WTC11 (cell line): ENCODE measurements at regions not wholly inside any gene's neighbourhood (a gene's known extent, or its start where the extent isn't known, plus 50 kb on each side); places are given as distances from the start of the nearest gene placed in this dataset.

Experiments
- ATAC-seq: fragments of 200-7000 bp; cut with Tn5 transposase; 2 replicates; pipeline ENCODE4 v1.10.0; 2021; ENCODE audit warnings: mild to moderate bottlenecking, moderate library complexity
- CTCF ChIA-PET: fragments of 300-600 bp; sonication (Branson Sonifier 250); formaldehyde crosslinking; loops from one replicate; lab custom pipeline; 2021; ENCODE audit warnings: antibody characterized with exemption; lab: Charles Lee
- POLR2A ChIA-PET: fragments of 350-600 bp; sonication (Branson Sonifier 250); formaldehyde crosslinking; loops from one replicate; lab custom pipeline; 2021; ENCODE audit warnings: antibody characterized with exemption; lab: Charles Lee
- DNase-seq: peaks from one replicate; pipeline ENCODE4 v3.0.0; 2021; ENCODE audit warnings: low spot score
- H3K27ac Mint-ChIP-seq: 2 replicates; pipeline ENCODE4 v1.8.0; 2021; ENCODE audit warnings: mixed read lengths
- H3K27me3 Mint-ChIP-seq: 2 replicates; pipeline ENCODE4 v1.8.0; 2021; ENCODE audit warnings: low read depth, mild to moderate bottlenecking, moderate library complexity, mixed read lengths
- H3K36me3 Mint-ChIP-seq: 2 replicates; pipeline ENCODE4 v1.8.0; 2021; ENCODE audit warnings: mixed read lengths
- H3K4me1 Mint-ChIP-seq: 2 replicates; pipeline ENCODE4 v1.8.0; 2022; ENCODE audit warnings: mixed read lengths
- H3K4me3 Mint-ChIP-seq: 2 replicates; pipeline ENCODE4 v1.8.0; 2021; ENCODE audit warnings: mild to moderate bottlenecking, moderate library complexity, mixed read lengths
- H3K9me3 Mint-ChIP-seq: 2 replicates; pipeline ENCODE4 v1.8.0; 2021; ENCODE audit warnings: mixed read lengths
- E2F1 ChIP-seq: sonication (generic); formaldehyde crosslinking; IDR thresholded peaks from 2 replicates; pipeline ENCODE4 v1.8.0; 2022; ENCODE audit warnings: mild to moderate bottlenecking, missing genetic modification reagents
- E2F5 ChIP-seq: sonication (generic); formaldehyde crosslinking; IDR thresholded peaks from 2 replicates; pipeline ENCODE4 v1.8.1; 2022; ENCODE audit warnings: mild to moderate bottlenecking, moderate library complexity, missing genetic modification reagents
- EMX1 ChIP-seq: fragments of 250-450 bp; sonication (Bioruptor Pico); IDR thresholded peaks from 2 replicates; pipeline ENCODE4 v1.8.0; 2021; ENCODE audit warnings: mild to moderate bottlenecking
- FOXP1 ChIP-seq: sonication (generic); formaldehyde crosslinking; IDR thresholded peaks from 2 replicates; pipeline ENCODE4 v1.8.0; 2022; ENCODE audit warnings: missing genetic modification reagents, mild to moderate bottlenecking, moderate library complexity, borderline replicate concordance
- GABPB1 ChIP-seq: sonication (generic); formaldehyde crosslinking; IDR thresholded peaks from 2 replicates; pipeline ENCODE4 v1.8.1; 2023; ENCODE audit warnings: mild to moderate bottlenecking, missing genetic modification reagents
- GTF2I ChIP-seq: fragments of 250-450 bp; sonication (Bioruptor Pico); conservative IDR thresholded peaks from 2 replicates; pipeline ENCODE4 v1.4.0; 2021; ENCODE audit warnings: mild to moderate bottlenecking
- MAX ChIP-seq: sonication (generic); formaldehyde crosslinking; IDR thresholded peaks from 2 replicates; pipeline ENCODE4 v1.8.0; 2022; ENCODE audit warnings: mild to moderate bottlenecking, missing genetic modification reagents
- MXD4 ChIP-seq: fragments of 250-450 bp; sonication (Bioruptor Pico); IDR thresholded peaks from 2 replicates; pipeline ENCODE4 v1.8.0; 2021; ENCODE audit warnings: mild to moderate bottlenecking, moderate library complexity, borderline replicate concordance
- NFE2L1 ChIP-seq: sonication (generic); formaldehyde crosslinking; IDR thresholded peaks from 2 replicates; pipeline ENCODE4 v1.8.1; 2023; ENCODE audit warnings: missing genetic modification reagents
- NFYB ChIP-seq: sonication (generic); formaldehyde crosslinking; conservative IDR thresholded peaks from 2 replicates; pipeline ENCODE4 v1.8.0; 2022; ENCODE audit warnings: low read depth, missing genetic modification reagents
- PREB ChIP-seq: sonication (generic); formaldehyde crosslinking; IDR thresholded peaks from 2 replicates; pipeline ENCODE4 v1.8.1; 2022; ENCODE audit warnings: mild to moderate bottlenecking, missing genetic modification reagents, moderate library complexity, borderline replicate concordance
- RELA ChIP-seq: sonication (generic); formaldehyde crosslinking; IDR thresholded peaks from 2 replicates; pipeline ENCODE4 v1.8.1; 2022; ENCODE audit warnings: missing genetic modification reagents, mild to moderate bottlenecking, borderline replicate concordance
- SMAD3 ChIP-seq: sonication (generic); formaldehyde crosslinking; IDR thresholded peaks from 2 replicates; pipeline ENCODE4 v1.8.0; 2022; ENCODE audit warnings: missing genetic modification reagents, mild to moderate bottlenecking, borderline replicate concordance
- SOX15 ChIP-seq: fragments of 250-450 bp; sonication (Bioruptor Pico); IDR thresholded peaks from 2 replicates; pipeline ENCODE4 v1.9.0; 2021; ENCODE audit warnings: mild to moderate bottlenecking
- STAT6 ChIP-seq: sonication (generic); formaldehyde crosslinking; conservative IDR thresholded peaks from 2 replicates; pipeline ENCODE4 v1.8.1; 2023; ENCODE audit warnings: mild to moderate bottlenecking, low read depth, missing genetic modification reagents, moderate library complexity
- TEAD1 ChIP-seq: sonication (generic); formaldehyde crosslinking; IDR thresholded peaks from 2 replicates; pipeline ENCODE4 v1.8.0; 2022; ENCODE audit warnings: mild to moderate bottlenecking, missing genetic modification reagents
- TP53 ChIP-seq: sonication (generic); formaldehyde crosslinking; IDR thresholded peaks from 2 replicates; pipeline ENCODE4 v1.8.1; 2023; ENCODE audit warnings: mild to moderate bottlenecking, missing genetic modification reagents
- ZBTB21 ChIP-seq: sonication (generic); formaldehyde crosslinking; IDR thresholded peaks from 2 replicates; pipeline ENCODE4 v1.8.1; 2023; ENCODE audit warnings: mild to moderate bottlenecking, missing genetic modification reagents, borderline replicate concordance
- ZBTB43 ChIP-seq: sonication (generic); formaldehyde crosslinking; IDR thresholded peaks from 2 replicates; pipeline ENCODE4 v1.8.1; 2023; ENCODE audit warnings: mild to moderate bottlenecking, missing genetic modification reagents
- ZNF263 ChIP-seq: sonication (generic); formaldehyde crosslinking; IDR thresholded peaks from 2 replicates; pipeline ENCODE4 v1.8.1; 2022; ENCODE audit warnings: low read depth, mild to moderate bottlenecking, moderate library complexity, missing genetic modification reagents
- ZNF416 ChIP-seq: fragments of 250-450 bp; sonication (Bioruptor Pico); IDR thresholded peaks from 2 replicates; pipeline ENCODE4 v1.9.0; 2021; ENCODE audit warnings: mild to moderate bottlenecking, inconsistent platforms

GRCh38 chr13:34637636-34638035, 304.4 kb upstream of the NBEA start:
- no peak overlapping the region for H3K4me3 Mint-ChIP-seq
- peaks cover 30% of the 10 kb centered on the region for H3K4me1 Mint-ChIP-seq
- H3K36me3 Mint-ChIP-seq, result peaks cover 3% of the 10 kb centered on the region; the same call in 1 of the 2 replicates
- no peak overlapping the region for H3K27ac Mint-ChIP-seq
- ChIA-PET POLR2A (no interaction called here), CTCF (no interaction called here)
- H3K27me3 Mint-ChIP-seq, result no peaks in the 10 kb centered on the region
- DNase-seq (no peak), ATAC-seq (no peak)
- H3K9me3 Mint-ChIP-seq, result peaks cover 21% of the 10 kb centered on the region
- no peak for TF ChIP-seq NFYB (CRISPR knock-in tag)
- no peak for TF ChIP-seq TP53
- no peak for TF ChIP-seq ZBTB21
- TF ChIP-seq ZNF416 (CRISPR knock-in tag), result no peak
- no peak for TF ChIP-seq ZNF263 (CRISPR knock-in tag)
- TF ChIP-seq SMAD3 (CRISPR knock-in tag), result no peak
- no peak for TF ChIP-seq MAX (CRISPR knock-in tag)
- TF ChIP-seq ZBTB43 (CRISPR knock-in tag), result no peak
- TF ChIP-seq MXD4 (CRISPR knock-in tag), result no peak
- TF ChIP-seq NFE2L1, result no peak
- no peak for TF ChIP-seq E2F1 (CRISPR knock-in tag)
- TF ChIP-seq GTF2I (CRISPR knock-in tag), result no peak
- TF ChIP-seq RELA, result no peak
- no peak for TF ChIP-seq E2F5 (CRISPR knock-in tag)
- TF ChIP-seq FOXP1 (CRISPR knock-in tag), result no peak
- TF ChIP-seq SOX15 (CRISPR knock-in tag), result no peak
- no peak for TF ChIP-seq GABPB1 (CRISPR knock-in tag)
- no peak for TF ChIP-seq PREB

- peaks cover 36% of the 10 kb centered on the region for H3K4me1 Mint-ChIP-seq
- no peaks in the 10 kb centered on the region for H3K36me3 Mint-ChIP-seq
- no peak for TF ChIP-seq STAT6 (CRISPR knock-in tag)
- TF ChIP-seq TEAD1 (CRISPR knock-in tag), result no peak
- TF ChIP-seq EMX1 (CRISPR knock-in tag), result no peak
- POLR2A ChIA-PET, result no interaction called here
- CTCF ChIA-PET, result no interaction called here
- peak; percentile 62 for ATAC-seq
- no peak for DNase-seq
- no peak overlapping the region for H3K27ac Mint-ChIP-seq
- H3K9me3 Mint-ChIP-seq, result peaks cover 8% of the 10 kb centered on the region; the same call in 1 of the 2 replicates
- H3K27me3 Mint-ChIP-seq, result no peaks in the 10 kb centered on the region
- H3K4me3 Mint-ChIP-seq, result no peak overlapping the region
These were observed 303.2 kb upstream of the NBEA start for GRCh38 chr13:34638897-34639296.
